Breast epithelium (tissue), 4 donors: ENCODE measurements at regions not wholly inside any gene's neighbourhood (a gene's known extent, or its start where the extent isn't known, plus 50 kb on each side); places are given as distances from the start of the nearest gene placed in this dataset.
"Not testable (repeated sequence)": the region's sequence is repeated elsewhere in the genome, so short reads cannot be mapped to it uniquely, and the experiment has no call there.

ENCODE experiments used
- DNase-seq, 2 donors: peaks; one replicate each; pipeline ENCODE4 v3.0.0-alpha.2; 2019; ENCODE audit warnings: low spot score in 2 of 2
- H3K27ac ChIP-seq, 2 donors: fragments of 200-600 bp; sonication (generic) in 1 of 2; one replicate each; pipeline ENCODE4 v1.5.1; 2016 to 2019; ENCODE audit warnings: mild to moderate bottlenecking in 1 of 2
- H3K27me3 ChIP-seq, 2 donors: fragments of 200-600 bp; sonication (generic) in 1 of 2; one replicate each; pipeline versions ENCODE4 v1.5.1 to v1.6.0; 2017 to 2019; ENCODE audit warnings: control low read depth in 1 of 2, mild to moderate bottlenecking in 1 of 2
- H3K36me3 ChIP-seq: fragments of 200-600 bp; one replicate; pipeline ENCODE4 v1.5.1; 2019
- H3K4me1 ChIP-seq, 2 donors: fragments of 200-600 bp; sonication (generic); one replicate each; pipeline ENCODE4 v1.5.1; 2016 to 2019; ENCODE audit warnings: control low read depth in 1 of 2
- H3K4me3 ChIP-seq, 3 donors: fragments of 200-600 bp; sonication (generic); 1 replicate in 2 of 3; 2 replicates in 1 of 3; pipeline ENCODE4 v1.5.1; 2016 to 2019; ENCODE audit warnings: mild to moderate bottlenecking in 3 of 3, moderate library complexity in 2 of 3
- H3K9me3 ChIP-seq, 2 donors: fragments of 200-600 bp; sonication (generic) in 1 of 2; one replicate each; pipeline ENCODE4 v1.5.1; 2016 to 2019; ENCODE audit warnings: control low read depth in 1 of 2
- POLR2A ChIP-seq: fragments of 450-650 bp; IDR thresholded peaks from one replicate; pipeline ENCODE4 v1.6.1; 2016; ENCODE audit warnings: antibody characterized with exemption, mild to moderate bottlenecking, moderate library complexity
- POLR2AphosphoS5 ChIP-seq, 3 donors: sonication (generic); formaldehyde crosslinking; IDR thresholded peaks; one replicate each; pipeline ENCODE4 v1.6.1; 2017; ENCODE audit warnings: antibody characterized with exemption in 3 of 3
- intact Hi-C: fragments of 100-400 bp; cut with DNase I; formaldehyde crosslinking; loops from one replicate; pipeline ENCODE4 v1.15.1; 2023; ENCODE audit warnings: low total_unique reads
- TF ChIP-seq, protein P1 (sequence below), 3 donors: fragments of 450-650 bp; IDR thresholded peaks; one replicate each; pipeline ENCODE4 v1.5.1; 2016 to 2017; ENCODE audit warnings: antibody characterized with exemption in 3 of 3, mild to moderate bottlenecking in 3 of 3, moderate library complexity in 3 of 3

DNA sequence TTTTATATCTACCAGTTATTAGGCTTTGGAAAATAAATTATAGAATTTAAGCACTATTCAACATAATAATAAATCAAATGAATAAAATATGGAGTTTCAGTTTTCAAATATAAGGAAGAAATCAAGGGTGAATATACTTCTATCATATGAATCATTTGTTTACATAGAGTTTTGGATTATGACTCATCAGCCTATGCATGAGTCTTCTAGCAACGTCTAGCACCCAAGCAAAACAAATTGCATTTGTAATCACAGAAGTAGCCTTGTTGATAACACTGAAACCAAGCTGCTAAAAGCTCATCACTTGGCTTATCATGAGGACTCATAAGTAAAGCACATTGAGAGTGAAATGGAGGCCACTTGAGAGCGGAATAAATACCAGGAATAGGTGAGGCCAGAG lies 434.6 kb downstream of the PCDH11X start:
- Histone ChIP-seq H3K27me3 (no peaks in the 10 kb centered on the region), H3K9me3 (no peaks in the 10 kb centered on the region), H3K27ac (no peak overlapping the region), H3K36me3 (no peaks in the 10 kb centered on the region), H3K4me1 (no peaks in the 10 kb centered on the region), H3K4me3 (no peak overlapping the region)
- intact Hi-C loops: no loop called here
- TF ChIP-seq POLR2A: no peak
- no peak for TF ChIP-seq POLR2AphosphoS5 (IDR thresholded peaks at IDR 0.05)
- TF ChIP-seq, protein P1, sequence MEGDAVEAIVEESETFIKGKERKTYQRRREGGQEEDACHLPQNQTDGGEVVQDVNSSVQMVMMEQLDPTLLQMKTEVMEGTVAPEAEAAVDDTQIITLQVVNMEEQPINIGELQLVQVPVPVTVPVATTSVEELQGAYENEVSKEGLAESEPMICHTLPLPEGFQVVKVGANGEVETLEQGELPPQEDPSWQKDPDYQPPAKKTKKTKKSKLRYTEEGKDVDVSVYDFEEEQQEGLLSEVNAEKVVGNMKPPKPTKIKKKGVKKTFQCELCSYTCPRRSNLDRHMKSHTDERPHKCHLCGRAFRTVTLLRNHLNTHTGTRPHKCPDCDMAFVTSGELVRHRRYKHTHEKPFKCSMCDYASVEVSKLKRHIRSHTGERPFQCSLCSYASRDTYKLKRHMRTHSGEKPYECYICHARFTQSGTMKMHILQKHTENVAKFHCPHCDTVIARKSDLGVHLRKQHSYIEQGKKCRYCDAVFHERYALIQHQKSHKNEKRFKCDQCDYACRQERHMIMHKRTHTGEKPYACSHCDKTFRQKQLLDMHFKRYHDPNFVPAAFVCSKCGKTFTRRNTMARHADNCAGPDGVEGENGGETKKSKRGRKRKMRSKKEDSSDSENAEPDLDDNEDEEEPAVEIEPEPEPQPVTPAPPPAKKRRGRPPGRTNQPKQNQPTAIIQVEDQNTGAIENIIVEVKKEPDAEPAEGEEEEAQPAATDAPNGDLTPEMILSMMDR (IDR thresholded peaks at IDR 0.05): no peak
- no peak for DNase-seq

DNA sequence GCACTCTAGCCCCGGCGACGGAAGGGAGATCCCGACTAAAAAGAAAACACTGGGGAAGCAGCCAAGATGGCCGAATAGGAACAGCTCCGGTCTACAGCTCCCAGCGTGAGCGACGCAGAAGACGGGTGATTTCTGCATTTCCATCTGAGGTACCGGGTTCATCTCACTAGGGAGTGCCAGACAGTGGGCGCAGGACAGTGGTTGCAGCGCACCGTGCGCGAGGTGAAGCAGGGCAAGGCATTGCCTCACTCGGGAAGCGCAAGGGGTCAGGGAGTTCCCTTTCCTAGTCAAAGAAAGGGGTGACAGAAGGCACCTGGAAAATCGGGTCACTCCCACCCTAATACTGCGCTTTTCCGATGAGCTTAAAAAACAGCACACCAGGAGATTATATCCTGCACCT lies 435.8 kb downstream of the PCDH11X start:
- intact Hi-C loops, H3K27me3 ChIP-seq: not testable (repeated sequence)

DNA sequence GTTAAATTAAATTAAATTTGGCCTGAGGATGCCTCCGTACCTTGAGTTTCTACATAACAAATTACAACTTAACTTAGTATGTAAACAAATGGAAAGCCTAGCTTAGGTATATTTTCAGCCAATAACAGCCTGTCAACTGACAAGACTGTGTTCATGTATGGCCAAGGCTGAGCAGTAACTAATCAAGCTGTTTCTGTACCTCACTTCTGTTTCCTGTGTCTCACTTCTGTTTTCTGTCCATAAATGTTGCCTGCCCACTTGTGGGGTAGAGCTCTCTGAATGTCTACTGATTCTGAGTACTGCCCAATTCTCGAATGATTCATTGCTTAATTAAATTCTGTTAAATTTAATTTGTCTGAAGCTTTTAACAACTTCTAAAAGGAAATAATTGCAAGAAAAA lies 445.2 kb downstream of the PCDH11X start:
- Histone ChIP-seq H3K9me3 (no peaks in the 10 kb centered on the region), H3K4me1 (no peaks in the 10 kb centered on the region), H3K36me3 (no peaks in the 10 kb centered on the region), H3K27me3 (peaks cover 0 to 9% of the 10 kb centered on the region in 2 donors), H3K4me3 (no peak overlapping the region), H3K27ac (no peak overlapping the region)
- TF ChIP-seq, protein P1 (IDR thresholded peaks at IDR 0.05): no peak
- TF ChIP-seq POLR2AphosphoS5 (IDR thresholded peaks at IDR 0.05): no peak
- TF ChIP-seq POLR2A: no peak
- DNase-seq: no peak
- intact Hi-C loops: no loop called here

More for the DNA sequence above, 435.8 kb downstream of the PCDH11X start:
- DNase-seq, H3K27ac ChIP-seq, H3K4me1 ChIP-seq, H3K36me3 ChIP-seq, H3K4me3 ChIP-seq, H3K9me3 ChIP-seq: not testable (repeated sequence)

DNA sequence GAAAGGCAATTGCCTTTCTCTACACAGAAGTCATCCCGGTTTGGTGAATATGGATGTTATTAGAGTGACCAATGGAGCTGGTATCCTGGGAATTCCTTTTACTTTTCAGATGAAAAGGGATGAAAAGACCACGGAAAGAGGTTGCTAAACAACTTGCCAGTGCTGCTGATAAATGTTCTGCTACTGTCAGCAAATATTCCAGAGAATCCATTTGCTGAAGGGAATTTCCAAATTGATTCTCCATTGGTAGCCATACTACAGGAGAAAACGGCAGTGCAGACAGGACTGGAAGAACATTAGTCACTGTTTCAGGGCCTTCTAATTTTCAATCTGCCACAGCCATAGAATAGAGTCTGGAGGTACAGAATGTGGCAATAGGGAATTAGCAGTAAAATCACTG lies 451.5 kb downstream of the PCDH11X start:
- no peaks in the 10 kb centered on the region for H3K4me1 ChIP-seq
- peaks cover 0 to 12% of the 10 kb centered on the region in 2 donors for H3K27me3 ChIP-seq
- TF ChIP-seq, protein P1 (IDR thresholded peaks at IDR 0.05): no peak
- TF ChIP-seq POLR2AphosphoS5 (IDR thresholded peaks at IDR 0.05) (no peak), POLR2A (no peak)
- DNase-seq: no peak
- no peak overlapping the region for H3K4me3 ChIP-seq
- no peaks in the 10 kb centered on the region for H3K9me3 ChIP-seq
- H3K27ac ChIP-seq: no peak overlapping the region
- intact Hi-C loops: no loop called here
- H3K36me3 ChIP-seq: no peaks in the 10 kb centered on the region

DNA sequence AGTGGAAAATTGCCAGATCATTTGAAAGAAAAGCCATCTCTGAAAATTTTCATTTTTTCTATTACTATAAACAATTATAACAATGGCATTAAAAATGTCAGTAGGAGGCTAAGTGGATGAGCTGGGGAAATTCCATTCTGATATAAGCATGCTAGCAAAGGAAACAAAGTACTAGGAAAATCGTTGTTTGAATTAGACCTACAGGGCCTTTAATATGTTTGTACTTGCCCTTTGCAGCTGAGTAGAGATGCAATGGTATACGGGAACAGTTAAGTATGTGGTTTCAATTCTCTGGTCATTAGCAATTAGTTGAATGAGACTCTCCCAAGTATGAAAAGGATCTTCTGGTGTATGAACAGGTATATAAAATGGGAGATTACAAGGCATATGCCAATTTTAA lies 452.2 kb downstream of the PCDH11X start:
- Histone ChIP-seq H3K36me3 (no peaks in the 10 kb centered on the region), H3K27ac (no peak overlapping the region), H3K9me3 (no peaks in the 10 kb centered on the region), H3K4me1 (no peaks in the 10 kb centered on the region), H3K27me3 (peaks cover 0 to 12% of the 10 kb centered on the region in 2 donors), H3K4me3 (no peak overlapping the region)
- intact Hi-C loops: no loop called here
- no peak for DNase-seq
- TF ChIP-seq, protein P1 (IDR thresholded peaks at IDR 0.05): no peak
- TF ChIP-seq POLR2A: no peak
- no peak for TF ChIP-seq POLR2AphosphoS5 (IDR thresholded peaks at IDR 0.05)

DNA sequence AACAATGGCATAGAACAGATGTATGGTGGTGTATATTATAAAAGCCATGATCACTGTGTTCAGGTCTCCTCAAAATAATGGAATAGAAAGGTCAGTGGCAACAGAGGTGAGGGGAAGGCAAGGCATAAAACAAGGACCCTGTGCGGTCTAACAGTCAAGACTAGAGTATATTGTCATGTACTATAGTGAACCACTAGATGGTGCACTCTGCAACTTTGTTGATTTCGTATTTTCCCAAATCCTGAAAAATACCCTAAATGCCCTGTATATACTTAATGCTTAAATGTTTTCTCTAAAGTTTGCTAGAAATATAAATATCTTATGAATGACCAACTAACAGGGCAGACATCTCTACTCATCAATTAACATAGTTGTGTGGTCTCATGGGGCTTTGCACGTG lies 453.0 kb downstream of the PCDH11X start:
- no peak for DNase-seq
- peaks cover 0 to 12% of the 10 kb centered on the region in 2 donors for H3K27me3 ChIP-seq
- no peaks in the 10 kb centered on the region for H3K9me3 ChIP-seq
- H3K4me3 ChIP-seq: no peak overlapping the region
- H3K36me3 ChIP-seq: no peaks in the 10 kb centered on the region
- H3K4me1 ChIP-seq: no peaks in the 10 kb centered on the region
- intact Hi-C loops: no loop called here
- TF ChIP-seq POLR2A: no peak
- TF ChIP-seq, protein P1 (IDR thresholded peaks at IDR 0.05): peak in 1 of 3 donors; percentile 18
- no peak overlapping the region for H3K27ac ChIP-seq
